GM21529 (cell line): ENCODE measurements at regions not wholly inside any gene's neighbourhood (a gene's known extent, or its start where the extent isn't known, plus 50 kb on each side); places are given as distances from the start of the nearest gene placed in this dataset.

Source experiments
- ATAC-seq: cut with Tn5 transposase; IDR thresholded peaks from one replicate; pipeline ENCODE4 v1.9.1; 2021; ENCODE audit not compliant: unreplicated experiment

DNA sequence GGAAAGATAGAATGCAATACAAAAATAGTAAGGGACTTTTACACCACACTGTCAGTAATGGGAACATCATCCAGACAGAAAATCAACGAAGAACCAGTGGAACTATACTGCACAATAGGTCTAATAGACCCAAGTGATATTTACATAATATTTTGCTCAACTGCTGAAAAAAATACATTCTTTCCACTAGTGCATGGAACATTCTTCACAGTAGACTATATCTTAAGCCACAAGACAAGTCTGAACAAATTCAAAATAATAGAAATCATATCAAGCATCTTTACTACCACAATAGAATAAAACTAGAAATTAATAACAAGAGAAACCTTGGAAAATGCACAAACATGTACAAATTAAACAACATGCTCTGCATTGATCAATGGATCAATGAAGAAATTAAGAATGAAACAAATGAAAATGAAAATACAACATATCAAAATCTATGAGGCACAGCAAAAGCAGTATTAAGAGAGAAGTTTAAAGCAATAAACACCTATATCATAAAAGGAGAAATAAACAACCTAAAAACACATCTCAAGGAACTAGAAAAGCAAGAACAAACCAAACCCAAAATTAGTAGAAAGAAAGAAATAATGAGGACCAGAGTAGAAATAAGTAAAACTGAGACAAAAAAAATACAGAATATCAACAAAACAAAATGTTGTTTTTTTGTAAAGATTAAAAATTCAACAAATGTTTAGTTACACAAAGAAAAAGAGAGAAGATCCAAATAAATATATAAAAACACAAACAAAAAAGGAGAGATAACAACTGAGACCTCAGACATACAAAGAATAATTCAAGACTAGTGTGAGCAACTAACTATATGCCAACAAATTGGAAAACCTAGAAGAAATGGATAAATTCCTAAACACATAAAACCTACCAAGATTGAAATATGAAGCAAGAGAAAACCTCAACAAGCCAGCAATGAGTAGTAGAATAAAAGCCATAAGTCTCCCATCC is 51.5 kb upstream of the ANTXR2 start:
- no peak for ATAC-seq
